Fibroblast of villous mesenchyme (primary cell): ENCODE measurements at regions not wholly inside any gene's neighbourhood (a gene's known extent, or its start where the extent isn't known, plus 50 kb on each side); places are given as distances from the start of the nearest gene placed in this dataset.

Source experiments
- DNase-seq: peaks from one replicate; pipeline ENCODE4 v3.0.0-alpha.2; 2010; ENCODE audit warnings: low read depth
- H3K4me3 ChIP-seq: 2 replicates; pipeline ENCODE4 v1.5.1; 2011; ENCODE audit warnings: low read depth, mild to moderate bottlenecking, low read length
- TF ChIP-seq, protein P1 (sequence below): IDR thresholded peaks from 2 replicates; pipeline ENCODE4 v1.5.1; 2012; ENCODE audit warnings: low read depth, mild to moderate bottlenecking, low read length; ENCODE audit not compliant: insufficient read depth

- H3K4me3 ChIP-seq: no peak overlapping the region
- TF ChIP-seq, protein P1, sequence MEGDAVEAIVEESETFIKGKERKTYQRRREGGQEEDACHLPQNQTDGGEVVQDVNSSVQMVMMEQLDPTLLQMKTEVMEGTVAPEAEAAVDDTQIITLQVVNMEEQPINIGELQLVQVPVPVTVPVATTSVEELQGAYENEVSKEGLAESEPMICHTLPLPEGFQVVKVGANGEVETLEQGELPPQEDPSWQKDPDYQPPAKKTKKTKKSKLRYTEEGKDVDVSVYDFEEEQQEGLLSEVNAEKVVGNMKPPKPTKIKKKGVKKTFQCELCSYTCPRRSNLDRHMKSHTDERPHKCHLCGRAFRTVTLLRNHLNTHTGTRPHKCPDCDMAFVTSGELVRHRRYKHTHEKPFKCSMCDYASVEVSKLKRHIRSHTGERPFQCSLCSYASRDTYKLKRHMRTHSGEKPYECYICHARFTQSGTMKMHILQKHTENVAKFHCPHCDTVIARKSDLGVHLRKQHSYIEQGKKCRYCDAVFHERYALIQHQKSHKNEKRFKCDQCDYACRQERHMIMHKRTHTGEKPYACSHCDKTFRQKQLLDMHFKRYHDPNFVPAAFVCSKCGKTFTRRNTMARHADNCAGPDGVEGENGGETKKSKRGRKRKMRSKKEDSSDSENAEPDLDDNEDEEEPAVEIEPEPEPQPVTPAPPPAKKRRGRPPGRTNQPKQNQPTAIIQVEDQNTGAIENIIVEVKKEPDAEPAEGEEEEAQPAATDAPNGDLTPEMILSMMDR: no peak
- DNase-seq: no peak
These were observed 579.1 kb downstream of the CCSER2 start for GRCh38 chr10:84907461-84908009.

- TF ChIP-seq, protein P1: no peak
- H3K4me3 ChIP-seq: no peak overlapping the region
- DNase-seq: no peak
These were observed 580.1 kb downstream of the CCSER2 start for GRCh38 chr10:84908491-84908890.

- no peak for DNase-seq
- TF ChIP-seq, protein P1: no peak
- H3K4me3 ChIP-seq: no peak overlapping the region
These were observed 593.3 kb downstream of the CCSER2 start for GRCh38 chr10:84921701-84922100.

DNA sequence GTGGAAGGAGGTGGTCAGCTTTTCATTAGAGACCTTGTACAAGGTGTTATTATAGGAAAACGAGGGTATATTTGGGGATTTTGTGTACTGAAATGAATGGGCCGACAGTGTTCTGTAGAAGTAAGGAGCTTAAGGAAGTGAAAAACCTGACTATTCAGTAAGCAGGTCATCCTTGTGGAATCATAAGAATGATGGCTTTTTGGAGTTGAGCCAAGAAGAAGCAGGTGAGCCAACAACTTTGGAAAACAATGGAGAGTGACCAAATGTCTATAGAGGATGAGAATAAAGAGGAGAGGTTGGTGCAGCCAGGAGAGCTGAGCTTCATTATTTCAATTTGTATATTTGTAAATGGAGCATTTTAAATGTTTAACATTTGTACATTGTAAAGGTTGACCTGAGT lies 595.7 kb downstream of the CCSER2 start:
- TF ChIP-seq, protein P1: no peak
- H3K4me3 ChIP-seq: no peak overlapping the region
- DNase-seq: no peak

GRCh38 chr10:84925495-84925894 lies 597.1 kb downstream of the CCSER2 start:
- DNase-seq: no peak
- no peak overlapping the region for H3K4me3 ChIP-seq
- TF ChIP-seq, protein P1: no peak

DNA sequence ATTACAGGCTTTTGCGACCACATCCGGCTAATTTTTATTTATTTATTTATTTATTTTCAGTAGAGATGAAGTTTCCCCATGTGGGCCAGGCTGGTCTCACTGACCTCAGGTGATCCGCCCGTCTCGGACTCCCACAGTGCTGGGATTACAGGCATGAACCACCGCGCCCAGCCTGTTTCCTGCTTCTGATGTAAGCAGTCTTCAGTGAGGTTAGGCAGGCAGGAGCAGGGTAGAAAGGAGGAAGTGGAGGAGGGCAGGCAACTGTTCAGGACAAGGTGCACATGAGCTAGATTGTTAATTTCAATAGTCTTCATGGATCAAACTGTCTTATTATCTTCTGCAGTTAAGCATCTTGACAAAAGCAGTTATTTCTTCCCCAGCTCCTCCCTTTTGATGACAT lies 605.0 kb downstream of the CCSER2 start:
- H3K4me3 ChIP-seq: no peak overlapping the region
- no peak for DNase-seq
- TF ChIP-seq, protein P1: no peak

DNA sequence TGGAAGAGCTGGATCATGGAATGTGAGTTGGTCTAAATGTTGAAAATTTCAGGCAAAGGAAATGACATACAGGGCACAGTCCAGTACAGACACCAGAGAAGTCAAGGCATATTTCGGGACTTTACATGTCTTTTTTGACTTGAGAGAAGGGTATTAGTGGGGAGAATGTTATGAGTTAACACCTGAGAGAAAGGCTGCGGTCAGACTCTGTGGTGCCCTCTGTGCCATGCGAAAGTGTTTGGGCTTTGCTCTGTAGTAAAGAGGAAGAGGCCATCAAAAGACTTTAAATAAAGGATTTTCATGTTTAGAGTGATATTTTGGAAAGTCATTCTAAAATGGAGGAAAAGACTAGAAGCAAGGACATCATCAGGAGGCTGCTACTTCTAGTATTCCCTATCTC lies 607.4 kb downstream of the CCSER2 start:
- DNase-seq: no peak
- H3K4me3 ChIP-seq: no peak overlapping the region
- TF ChIP-seq, protein P1: no peak
